HepG2 (cell line): ENCODE measurements at regions not wholly inside any gene's neighbourhood (a gene's known extent, or its start where the extent isn't known, plus 50 kb on each side); places are given as distances from the start of the nearest gene placed in this dataset.

Experiments
- ATAC-seq: fragments of 200-7000 bp; cut with Tn5 transposase; 3 replicates; pipeline ENCODE4 v1.9.1; 2020; ENCODE audit warnings: mild to moderate bottlenecking, moderate library complexity
- BruUV-seq: library from RNA; stranded (reverse); fragments of 400-500 nt; replicated peaks from 2 replicates; lab custom pipeline; 2021; lab: Mats Ljungman, UMichigan
- CTCF ChIA-PET: fragments of 300-600 bp; formaldehyde crosslinking; extraction: SDS; loops from one replicate; lab custom pipeline; 2021; ENCODE audit warnings: low total read pairs, inconsistent platforms, low intra/inter-chr PET ratio; lab: Yijun Ruan, JAX
- POLR2A ChIA-PET: fragments of 350-600 bp; sonication (Branson Sonifier 250); formaldehyde crosslinking; loops from one replicate; lab custom pipeline; 2020; ENCODE audit warnings: antibody characterized with exemption, inconsistent platforms; lab: Yijun Ruan, JAX
- DNase-seq: peaks from one replicate; pipeline ENCODE4 v3.0.0-alpha.2; 2015; ENCODE audit warnings: low spot score
- FAIRE-seq: peaks from 3 replicates; lab custom pipeline; 2011; peaks lifted over from hg19 to GRCh38; lab: Jason Lieb, UNC
- H2AFZ ChIP-seq: one replicate; pipeline ENCODE4 v1.6.1; 2011; ENCODE audit warnings: low read length, inconsistent platforms
- H3K27ac ChIP-seq: fragments of 300-600 bp; 3 replicates; pipeline ENCODE4 v1.8.0; 2011; ENCODE audit warnings: mixed run types, mild to moderate bottlenecking, mixed read lengths, low read length, inconsistent platforms; ENCODE audit not compliant: insufficient read depth; ENCODE audit errors: extremely low read length
- H3K27me3 ChIP-seq, 2 experiments: fragments of 200-600 bp in 1 of 2; 2 replicates in 1 of 2; 3 replicates in 1 of 2; pipeline versions ENCODE4 v1.6.0 to v1.8.0; 2011; ENCODE audit warnings: low read length in 2 of 2, mild to moderate bottlenecking in 2 of 2, moderate library complexity in 2 of 2, inconsistent platforms in 1 of 2; ENCODE audit not compliant: insufficient read depth in 2 of 2, control insufficient read depth in 1 of 2
- H3K36me3 ChIP-seq, 2 experiments: fragments of 200-600 bp in 1 of 2; replicated peaks in 1 of 2; 2 replicates in 1 of 2; 3 replicates in 1 of 2; pipeline versions ENCODE4 v1.5.1 to v1.8.0; 2011; ENCODE audit warnings: low read length in 2 of 2, inconsistent platforms in 1 of 2; ENCODE audit not compliant: insufficient read depth in 2 of 2, control insufficient read depth in 1 of 2
- H3K4me1 ChIP-seq: 2 replicates; pipeline ENCODE4 v1.5.1; 2012; ENCODE audit warnings: low read length, inconsistent platforms; ENCODE audit not compliant: insufficient read depth
- H3K4me2 ChIP-seq: 2 replicates; pipeline ENCODE4 v1.6.0; 2011; ENCODE audit warnings: low read depth, low read length, inconsistent platforms
- H3K4me3 ChIP-seq, 3 experiments: fragments of 200-600 bp in 1 of 3; sonication (generic), shearing (Covaris generic) in 1 of 3; replicated peaks in 1 of 3; 2 replicates each; pipeline ENCODE4 v1.5.1; 2011 to 2016; ENCODE audit warnings: low read length in 3 of 3, inconsistent platforms in 2 of 3, low read depth in 2 of 3, mild to moderate bottlenecking in 2 of 3, control low read depth in 1 of 3, mixed read lengths in 1 of 3; ENCODE audit not compliant: insufficient read depth in 1 of 3
- H3K79me2 ChIP-seq: one replicate; pipeline ENCODE4 v1.6.1; 2011; ENCODE audit warnings: low read length, inconsistent platforms; ENCODE audit not compliant: insufficient read depth
- H3K9ac ChIP-seq: 2 replicates; pipeline ENCODE4 v1.6.0; 2011; ENCODE audit warnings: mild to moderate bottlenecking, low read depth, low read length, inconsistent platforms; ENCODE audit not compliant: insufficient read depth
- H3K9me3 ChIP-seq: 2 replicates; pipeline ENCODE4 v1.5.1; 2012; ENCODE audit warnings: mild to moderate bottlenecking, low read length
- H4K20me1 ChIP-seq: 2 replicates; pipeline ENCODE4 v1.6.0; 2011; ENCODE audit warnings: inconsistent platforms, mild to moderate bottlenecking, low read length, moderate library complexity; ENCODE audit not compliant: insufficient read depth
- BORCS8-MEF2B ChIP-seq: sonication (generic); formaldehyde crosslinking; IDR thresholded peaks from 2 replicates; pipeline ENCODE4 v1.8.0; 2022; ENCODE audit warnings: mild to moderate bottlenecking, missing genetic modification reagents
- GATA4 ChIP-seq: sonication (generic); IDR thresholded peaks from 2 replicates; pipeline ENCODE4 v1.6.1; 2016; ENCODE audit warnings: antibody characterized with exemption, low read depth, borderline replicate concordance
- MAFK ChIP-seq, 2 experiments: IDR thresholded peaks in 1 of 2; conservative IDR thresholded peaks in 1 of 2; 2 replicates each; pipeline ENCODE4 v1.6.1; 2011; ENCODE audit warnings: improper control_type of control experiment in 2 of 2, low read length in 2 of 2
- MEIS1 ChIP-seq: sonication (generic); formaldehyde crosslinking; IDR thresholded peaks from 2 replicates; pipeline ENCODE4 v1.9.0; 2021; ENCODE audit warnings: mild to moderate bottlenecking, missing genetic modification reagents, moderate library complexity, borderline replicate concordance
- ONECUT2 ChIP-seq: sonication (generic); formaldehyde crosslinking; IDR thresholded peaks from 2 replicates; pipeline ENCODE4 v1.4.0; 2020; ENCODE audit warnings: missing genetic modification reagents
- TOPORS ChIP-seq: sonication (generic); formaldehyde crosslinking; IDR thresholded peaks from 2 replicates; pipeline ENCODE4 v1.8.0; 2023; ENCODE audit warnings: mild to moderate bottlenecking, missing genetic modification reagents
- U2AF2 ChIP-seq: fragments of 200-400 bp; formaldehyde crosslinking; IDR thresholded peaks from 2 replicates; pipeline ENCODE4 v1.6.1; 2017; ENCODE audit warnings: low read depth, mild to moderate bottlenecking, low read length
- ZFP90 ChIP-seq: sonication (generic); formaldehyde crosslinking; IDR thresholded peaks from 2 replicates; pipeline ENCODE4 v1.8.0; 2022; ENCODE audit warnings: missing genetic modification reagents, mild to moderate bottlenecking, inconsistent platforms, borderline replicate concordance
- ZFY ChIP-seq: sonication (generic); formaldehyde crosslinking; IDR thresholded peaks from 2 replicates; pipeline ENCODE4 v1.4.0; 2020; ENCODE audit warnings: missing genetic modification reagents
- ZNF660 ChIP-seq: sonication (generic); formaldehyde crosslinking; IDR thresholded peaks from 2 replicates; pipeline ENCODE4 v1.5.1; 2020; ENCODE audit warnings: mild to moderate bottlenecking, low read depth, missing genetic modification reagents, borderline replicate concordance
- ZNF761 ChIP-seq: sonication (generic); formaldehyde crosslinking; conservative IDR thresholded peaks from 2 replicates; pipeline ENCODE4 v1.4.0; 2020; ENCODE audit warnings: mild to moderate bottlenecking, missing genetic modification reagents
- WGBS: methylation state at CpG from one replicate; pipeline ENCODE4 v1.1.6; 2017; ENCODE audit warnings: low lambda C conversion rate; 5-methylcytosine and 5-hydroxymethylcytosine counted together
- in situ Hi-C: cut with HindIII; loops from 2 replicates; pipeline ENCODE4 v1.10.0; 2017; ENCODE audit warnings: low pct_unique_long_range_greater_than_20kb; ENCODE audit not compliant: extremely low pct_ligation_motif_present
- intact Hi-C: fragments of 100-400 bp; cut with micrococcal nuclease; formaldehyde crosslinking; loops from one replicate; pipeline ENCODE4 v1.10.0; 2022; ENCODE audit not compliant: unreplicated experiment
- TF ChIP-seq, protein P1 (sequence below): sonication (generic); formaldehyde crosslinking; IDR thresholded peaks from 2 replicates; pipeline ENCODE4 v1.4.0; 2020; ENCODE audit warnings: mild to moderate bottlenecking, missing genetic modification reagents
- TF ChIP-seq, protein P2 (sequence below): sonication (generic); formaldehyde crosslinking; IDR thresholded peaks from 2 replicates; pipeline ENCODE4 v1.8.1; 2022; ENCODE audit warnings: low read depth, mild to moderate bottlenecking, missing genetic modification reagents
- TF ChIP-seq, protein P3 (sequence below): sonication (generic); formaldehyde crosslinking; IDR thresholded peaks from 2 replicates; pipeline ENCODE4 v1.8.1; 2023; ENCODE audit warnings: mild to moderate bottlenecking, missing genetic modification reagents

DNA sequence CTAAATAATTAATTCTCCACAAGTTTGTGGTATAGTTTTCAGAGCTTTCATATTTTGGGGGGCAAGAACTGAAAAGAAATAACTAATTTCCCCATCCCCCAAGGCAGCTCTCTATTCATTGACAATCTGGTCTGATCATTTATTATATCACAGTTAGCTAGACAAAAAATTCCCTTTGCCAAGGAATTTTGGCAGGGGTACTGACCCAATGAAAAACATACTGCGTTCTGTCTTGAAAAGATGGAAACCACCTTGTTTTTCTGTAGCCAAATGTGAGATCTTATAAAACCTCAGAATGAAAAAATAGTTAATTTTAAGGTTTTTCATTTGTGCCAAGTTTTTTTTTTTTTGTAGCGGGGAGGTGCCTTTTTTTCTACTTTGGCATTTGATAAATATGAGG lies 1008.9 kb downstream of the EFNA5 start:
- H3K27ac ChIP-seq: no peak overlapping the region
- H3K4me3 ChIP-seq: no peak overlapping the region
- no TSS peak for BruUV-seq
- H3K9ac ChIP-seq: no peak overlapping the region
- no peaks in the 10 kb centered on the region for H4K20me1 ChIP-seq
- CTCF ChIA-PET: no interaction called here
- H3K27me3 ChIP-seq: no peaks in the 10 kb centered on the region
- DNase-seq (no peak), ATAC-seq (no peak), FAIRE-seq (no peak)
- WGBS: 0% methylated on average over 2 of the region's 2 CpGs
- H3K4me2 ChIP-seq: no peak overlapping the region
- no peaks in the 10 kb centered on the region for H3K79me2 ChIP-seq
- H3K4me1 ChIP-seq: no peaks in the 10 kb centered on the region
- POLR2A ChIA-PET: no interaction called here
- no peaks in the 10 kb centered on the region for H3K9me3 ChIP-seq
- in situ Hi-C loops: no loop called here
- H2AFZ ChIP-seq: no peak overlapping the region
- H3K36me3 ChIP-seq: no peaks in the 10 kb centered on the region
- no peak for TF ChIP-seq MEIS1 (CRISPR knock-in tag)
- TF ChIP-seq ONECUT2 (CRISPR knock-in tag): no peak
- TF ChIP-seq, protein P1, sequence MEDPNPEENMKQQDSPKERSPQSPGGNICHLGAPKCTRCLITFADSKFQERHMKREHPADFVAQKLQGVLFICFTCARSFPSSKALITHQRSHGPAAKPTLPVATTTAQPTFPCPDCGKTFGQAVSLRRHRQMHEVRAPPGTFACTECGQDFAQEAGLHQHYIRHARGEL (CRISPR knock-in tag): no peak
- TF ChIP-seq, protein P2, sequence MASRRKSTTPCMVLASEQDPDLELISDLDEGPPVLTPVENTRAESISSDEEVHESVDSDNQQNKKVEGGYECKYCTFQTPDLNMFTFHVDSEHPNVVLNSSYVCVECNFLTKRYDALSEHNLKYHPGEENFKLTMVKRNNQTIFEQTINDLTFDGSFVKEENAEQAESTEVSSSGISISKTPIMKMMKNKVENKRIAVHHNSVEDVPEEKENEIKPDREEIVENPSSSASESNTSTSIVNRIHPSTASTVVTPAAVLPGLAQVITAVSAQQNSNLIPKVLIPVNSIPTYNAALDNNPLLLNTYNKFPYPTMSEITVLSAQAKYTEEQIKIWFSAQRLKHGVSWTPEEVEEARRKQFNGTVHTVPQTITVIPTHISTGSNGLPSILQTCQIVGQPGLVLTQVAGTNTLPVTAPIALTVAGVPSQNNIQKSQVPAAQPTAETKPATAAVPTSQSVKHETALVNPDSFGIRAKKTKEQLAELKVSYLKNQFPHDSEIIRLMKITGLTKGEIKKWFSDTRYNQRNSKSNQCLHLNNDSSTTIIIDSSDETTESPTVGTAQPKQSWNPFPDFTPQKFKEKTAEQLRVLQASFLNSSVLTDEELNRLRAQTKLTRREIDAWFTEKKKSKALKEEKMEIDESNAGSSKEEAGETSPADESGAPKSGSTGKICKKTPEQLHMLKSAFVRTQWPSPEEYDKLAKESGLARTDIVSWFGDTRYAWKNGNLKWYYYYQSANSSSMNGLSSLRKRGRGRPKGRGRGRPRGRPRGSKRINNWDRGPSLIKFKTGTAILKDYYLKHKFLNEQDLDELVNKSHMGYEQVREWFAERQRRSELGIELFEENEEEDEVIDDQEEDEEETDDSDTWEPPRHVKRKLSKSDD: no peak
- TF ChIP-seq BORCS8-MEF2B (CRISPR knock-in tag): no peak
- no peak for TF ChIP-seq GATA4
- TF ChIP-seq ZFP90 (CRISPR knock-in tag): no peak
- no peak for TF ChIP-seq ZNF660
- no peak for TF ChIP-seq U2AF2
- TF ChIP-seq, protein P3, sequence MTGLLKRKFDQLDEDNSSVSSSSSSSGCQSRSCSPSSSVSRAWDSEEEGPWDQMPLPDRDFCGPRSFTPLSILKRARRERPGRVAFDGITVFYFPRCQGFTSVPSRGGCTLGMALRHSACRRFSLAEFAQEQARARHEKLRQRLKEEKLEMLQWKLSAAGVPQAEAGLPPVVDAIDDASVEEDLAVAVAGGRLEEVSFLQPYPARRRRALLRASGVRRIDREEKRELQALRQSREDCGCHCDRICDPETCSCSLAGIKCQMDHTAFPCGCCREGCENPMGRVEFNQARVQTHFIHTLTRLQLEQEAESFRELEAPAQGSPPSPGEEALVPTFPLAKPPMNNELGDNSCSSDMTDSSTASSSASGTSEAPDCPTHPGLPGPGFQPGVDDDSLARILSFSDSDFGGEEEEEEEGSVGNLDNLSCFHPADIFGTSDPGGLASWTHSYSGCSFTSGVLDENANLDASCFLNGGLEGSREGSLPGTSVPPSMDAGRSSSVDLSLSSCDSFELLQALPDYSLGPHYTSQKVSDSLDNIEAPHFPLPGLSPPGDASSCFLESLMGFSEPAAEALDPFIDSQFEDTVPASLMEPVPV (CRISPR knock-in tag): no peak
- TF ChIP-seq ZFY (CRISPR knock-in tag): no peak
- no peak for TF ChIP-seq ZNF761
- TF ChIP-seq MAFK (conservative IDR thresholded peaks at IDR 0.05 in 1 of 2, IDR thresholded peaks at IDR 0.05 in 1 of 2; ENCODE audit: low read length in 2 of 2): no peak
- no peak for TF ChIP-seq TOPORS (CRISPR knock-in tag)
- intact Hi-C loops: no loop called here
